HEK293 (cell line): ENCODE measurements at regions not wholly inside any gene's neighbourhood (a gene's known extent, or its start where the extent isn't known, plus 50 kb on each side); places are given as distances from the start of the nearest gene placed in this dataset.

ENCODE experiments used
- CTCF ChIA-PET: fragments of 350-600 bp; formaldehyde crosslinking; extraction: SDS; loops from one replicate; lab custom pipeline; 2021; ENCODE audit warnings: antibody characterized with exemption; lab: Yijun Ruan, JAX
- POLR2A ChIA-PET: fragments of 300-600 bp; formaldehyde crosslinking; extraction: SDS; loops from one replicate; lab custom pipeline; 2020; ENCODE audit warnings: antibody characterized with exemption, inconsistent platforms; lab: Yijun Ruan, JAX
- H3K27ac ChIP-seq: fragments of 200-500 bp; sonication (Bioruptor generic); 2 replicates; pipeline ENCODE4 v1.5.1; 2014; ENCODE audit warnings: low read depth, low read length, control low read depth, inconsistent platforms; ENCODE audit errors: extremely low read depth
- H3K36me3 ChIP-seq, 2 experiments: fragments of 200-500 bp in 1 of 2; sonication (Bioruptor generic) in 1 of 2; 1 replicate in 1 of 2; 2 replicates in 1 of 2; pipeline ENCODE4 v1.5.1; 2014 to 2017; ENCODE audit warnings: inconsistent platforms in 2 of 2, low read length in 2 of 2; ENCODE audit not compliant: control insufficient read depth in 2 of 2, insufficient read depth in 1 of 2
- H3K4me1 ChIP-seq: fragments of 200-500 bp; sonication (Bioruptor generic); 2 replicates; pipeline ENCODE4 v1.5.1; 2014; ENCODE audit warnings: mild to moderate bottlenecking, low read length, inconsistent platforms; ENCODE audit not compliant: control insufficient read depth, insufficient read depth
- H3K4me3 ChIP-seq: 2 replicates; pipeline ENCODE4 v1.5.1; 2011; ENCODE audit warnings: low read depth, mild to moderate bottlenecking, control low read depth, low read length, moderate library complexity
- H3K9me3 ChIP-seq: fragments of 200-500 bp; sonication (Bioruptor generic); 2 replicates; pipeline ENCODE4 v1.5.1; 2014; ENCODE audit warnings: low read depth, low read length, inconsistent platforms; ENCODE audit not compliant: control insufficient read depth, insufficient read depth
- BCL6B ChIP-seq: fragments of 450-650 bp; formaldehyde crosslinking; IDR thresholded peaks from 2 replicates; pipeline ENCODE4 v1.5.1; 2017; ENCODE audit warnings: missing biosample characterization, missing genetic modification characterization
- CTCF ChIP-seq: fragments of 450-650 bp; formaldehyde crosslinking; IDR thresholded peaks from 2 replicates; pipeline ENCODE4 v1.5.1; 2016; ENCODE audit warnings: missing biosample characterization, missing genetic modification characterization
- PRDM2 ChIP-seq: fragments of 450-650 bp; formaldehyde crosslinking; IDR thresholded peaks from 2 replicates; pipeline ENCODE4 v1.5.1; 2016; ENCODE audit warnings: missing biosample characterization, missing genetic modification characterization, borderline replicate concordance
- REST ChIP-seq: fragments of 450-650 bp; formaldehyde crosslinking; IDR thresholded peaks from 2 replicates; pipeline ENCODE4 v1.5.1; 2016; ENCODE audit warnings: missing biosample characterization, missing genetic modification characterization
- ZBTB49 ChIP-seq: fragments of 450-650 bp; formaldehyde crosslinking; IDR thresholded peaks from 2 replicates; pipeline ENCODE4 v1.5.1; 2016; ENCODE audit warnings: missing biosample characterization, missing genetic modification characterization, low read depth
- ZEB2 ChIP-seq: fragments of 450-650 bp; formaldehyde crosslinking; IDR thresholded peaks from 2 replicates; pipeline ENCODE4 v1.5.1; 2016; ENCODE audit warnings: missing biosample characterization, missing genetic modification characterization
- ZFP37 ChIP-seq: fragments of 450-650 bp; formaldehyde crosslinking; IDR thresholded peaks from 2 replicates; pipeline ENCODE4 v1.5.1; 2016; ENCODE audit warnings: missing biosample characterization, missing genetic modification characterization
- ZNF341 ChIP-seq: fragments of 450-650 bp; formaldehyde crosslinking; IDR thresholded peaks from 2 replicates; pipeline ENCODE4; 2016; ENCODE audit warnings: low read depth, missing biosample characterization, missing genetic modification characterization
- ZNF48 ChIP-seq: fragments of 450-650 bp; formaldehyde crosslinking; IDR thresholded peaks from 2 replicates; pipeline ENCODE4 v1.5.1; 2016; ENCODE audit warnings: missing biosample characterization, missing genetic modification characterization
- ZNF488 ChIP-seq: fragments of 450-650 bp; formaldehyde crosslinking; IDR thresholded peaks from 2 replicates; pipeline ENCODE4 v1.5.1; 2016; ENCODE audit warnings: missing biosample characterization, missing genetic modification characterization
- ZNF501 ChIP-seq: fragments of 450-650 bp; formaldehyde crosslinking; IDR thresholded peaks from 2 replicates; pipeline ENCODE4 v1.5.1; 2016; ENCODE audit warnings: missing biosample characterization, missing genetic modification characterization
- ZNF529 ChIP-seq: fragments of 450-650 bp; formaldehyde crosslinking; IDR thresholded peaks from 2 replicates; pipeline ENCODE4 v1.5.1; 2017; ENCODE audit warnings: missing genetic modification characterization, missing biosample characterization; ENCODE audit not compliant: insufficient replicate concordance
- ZNF585B ChIP-seq: fragments of 450-650 bp; formaldehyde crosslinking; IDR thresholded peaks from 2 replicates; pipeline ENCODE4 v1.5.1; 2016; ENCODE audit warnings: missing biosample characterization, missing genetic modification characterization
- ZNF792 ChIP-seq: fragments of 450-650 bp; formaldehyde crosslinking; IDR thresholded peaks from 2 replicates; pipeline ENCODE4 v1.5.1; 2016; ENCODE audit warnings: missing biosample characterization, missing genetic modification characterization

GRCh38 chr1:79074975-79075374, 68.4 kb upstream of the ADGRL4 start:
- TF ChIP-seq ZNF48 (tag by site-specific recombination) (no peak), PRDM2 (tag by site-specific recombination) (no peak)
- no peaks in the 10 kb centered on the region for H3K36me3 ChIP-seq
- H3K27ac ChIP-seq = no peak overlapping the region
- no peaks in the 10 kb centered on the region for H3K4me1 ChIP-seq
- ChIA-PET CTCF (no interaction called here), POLR2A (no interaction called here)
- no peaks in the 10 kb centered on the region for H3K9me3 ChIP-seq
- H3K4me3 ChIP-seq = no peak overlapping the region

GRCh38 chr1:79069828-79070227, 63.3 kb upstream of the ADGRL4 start:
- CTCF ChIA-PET = no interaction called here
- TF ChIP-seq CTCF (tag by site-specific recombination) = no peak
- no peak for TF ChIP-seq ZNF792 (tag by site-specific recombination)
- TF ChIP-seq ZNF341 (tag by site-specific recombination) = no peak
- no peak for TF ChIP-seq ZBTB49 (tag by site-specific recombination)
- TF ChIP-seq ZEB2 (tag by site-specific recombination) = no peak
- no peak for TF ChIP-seq ZNF488
- TF ChIP-seq ZNF501 (tag by site-specific recombination) = no peak
- no peak for TF ChIP-seq REST
- no peak for TF ChIP-seq ZNF585B (tag by site-specific recombination)
- TF ChIP-seq BCL6B = no peak
- no peak for TF ChIP-seq ZFP37 (tag by site-specific recombination)
- no peak for TF ChIP-seq ZNF529
- POLR2A ChIA-PET = no interaction called here
- Histone ChIP-seq H3K36me3 (no peaks in the 10 kb centered on the region), H3K9me3 (no peaks in the 10 kb centered on the region), H3K4me3 (no peak overlapping the region), H3K27ac (no peak overlapping the region), H3K4me1 (no peaks in the 10 kb centered on the region)
